ENCODE measurements at regions not wholly inside any gene's neighbourhood (a gene's known extent, or its start where the extent isn't known, plus 50 kb on each side); places are given as distances from the start of the nearest gene placed in this dataset.

DNA sequence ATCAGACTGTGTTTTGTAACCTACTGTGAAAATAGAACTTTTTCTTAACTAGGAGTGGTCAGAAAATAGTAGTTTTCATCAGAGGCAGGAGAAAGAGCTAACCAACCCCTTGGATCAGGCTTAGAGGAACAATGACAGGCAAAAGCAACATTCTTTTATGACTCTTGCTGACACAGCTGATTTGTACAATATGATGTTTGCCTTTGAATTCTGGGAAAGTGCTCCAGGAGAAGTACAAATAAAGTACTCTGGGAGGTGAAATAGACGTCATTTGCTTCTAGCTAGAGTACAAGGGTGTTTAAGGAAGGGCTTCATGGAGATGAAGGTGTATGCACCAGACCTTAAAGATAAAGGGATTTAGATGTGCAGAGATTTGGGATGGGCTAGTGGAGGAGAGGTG lies 75.1 kb upstream of the KIAA1217 start:
- 17% methylated on average over 1 of the region's 1 CpG for WGBS (ENCODE audit: insufficient coverage, insufficient replicate concordance, low lambda C conversion rate, missing lambda C conversion rate)

GRCh38 chr10:24136070-24136469 lies 72.9 kb upstream of the KIAA1217 start:
- Histone ChIP-seq H3K27ac (ENCODE audit: control insufficient read depth, insufficient read depth) (no peak overlapping the region), H3K4me2 (ENCODE audit: control insufficient read depth, insufficient read depth) (no peak overlapping the region), H4K20me1 (ENCODE audit: control insufficient read depth, insufficient read depth) (no peaks in the 10 kb centered on the region), H3K9ac (ENCODE audit: control insufficient read depth, insufficient read depth, low read length) (no peak overlapping the region), H3K27me3 (replicated peaks in 1 of 2; ENCODE audit: control insufficient read depth in 2 of 2, insufficient read depth in 2 of 2, low read length in 1 of 2) (no peaks in the 10 kb centered on the region), H3K36me3 (ENCODE audit: control insufficient read depth in 2 of 2, insufficient read depth in 2 of 2, low read length in 1 of 2) (no peaks in the 10 kb centered on the region), H3K9me3 (replicated peaks; ENCODE audit: control insufficient read depth, insufficient read depth, low read length) (no peaks in the 10 kb centered on the region), H3K4me3 (no peak overlapping the region), H2AFZ (ENCODE audit: control insufficient read depth, low read depth, low read length) (no peak overlapping the region), H3K79me2 (ENCODE audit: control insufficient read depth, insufficient read depth, low read length) (no peaks in the 10 kb centered on the region), H3K4me1 (ENCODE audit: control insufficient read depth, insufficient read depth, low read length) (no peaks in the 10 kb centered on the region)
- DNase-seq (ENCODE audit: low read depth, low spot score) (no peak), FAIRE-seq (no peak), ATAC-seq (no peak)
- POLR2A ChIA-PET: no interaction called here
- intact Hi-C loops (cut with micrococcal nuclease; ENCODE audit: unreplicated experiment) (no loop called here), in situ Hi-C loops (cut with MboI) (no loop called here)
- 30% methylated on average over 4 of the region's 4 CpGs for WGBS (ENCODE audit: insufficient coverage, insufficient replicate concordance, low lambda C conversion rate, missing lambda C conversion rate)
- no TSS peak for BruUV-seq (replicated peaks)
- RAD21 ChIA-PET (ENCODE audit: unreplicated experiment): no interaction called here
- CTCF ChIA-PET: no interaction called here
- SMC1A ChIA-PET (ENCODE audit: uncharacterized antibody, unreplicated experiment): interaction anchor here (0.6 kb wide), 1 partner anchor 392 kb away, joined by 3 read pairs; no protein-coding TSS in a partner anchor
- TF ChIP-seq, protein P1, sequence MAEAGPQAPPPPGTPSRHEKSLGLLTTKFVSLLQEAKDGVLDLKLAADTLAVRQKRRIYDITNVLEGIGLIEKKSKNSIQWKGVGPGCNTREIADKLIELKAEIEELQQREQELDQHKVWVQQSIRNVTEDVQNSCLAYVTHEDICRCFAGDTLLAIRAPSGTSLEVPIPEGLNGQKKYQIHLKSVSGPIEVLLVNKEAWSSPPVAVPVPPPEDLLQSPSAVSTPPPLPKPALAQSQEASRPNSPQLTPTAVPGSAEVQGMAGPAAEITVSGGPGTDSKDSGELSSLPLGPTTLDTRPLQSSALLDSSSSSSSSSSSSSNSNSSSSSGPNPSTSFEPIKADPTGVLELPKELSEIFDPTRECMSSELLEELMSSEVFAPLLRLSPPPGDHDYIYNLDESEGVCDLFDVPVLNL (IDR thresholded peaks at IDR 0.05; ENCODE audit: low read depth, low read length): no peak
- TF ChIP-seq SMAD5 (IDR thresholded peaks at IDR 0.05; ENCODE audit: low read depth) (no peak), IKZF1 (conservative IDR thresholded peaks at IDR 0.05) (no peak), TARDBP (IDR thresholded peaks at IDR 0.05; ENCODE audit: borderline replicate concordance) (no peak), TCF3 (IDR thresholded peaks at IDR 0.05; ENCODE audit: borderline replicate concordance, insufficient read depth, low read depth, low read length) (no peak), SKIL (IDR thresholded peaks at IDR 0.05; ENCODE audit: low read depth, poor library complexity, severe bottlenecking) (no peak), ZBED1 (IDR thresholded peaks at IDR 0.05; ENCODE audit: borderline replicate concordance) (no peak), POLR2AphosphoS5 (IDR thresholded peaks at IDR 0.05; ENCODE audit: low read length) (no peak), MXI1 (IDR thresholded peaks at IDR 0.05; ENCODE audit: low read depth, low read length) (no peak), BACH1 (IDR thresholded peaks at IDR 0.05; ENCODE audit: borderline replicate concordance) (no peak), SP1 (IDR thresholded peaks at IDR 0.05; ENCODE audit: low read depth, low read length) (no peak), TAF1 (IDR thresholded peaks at IDR 0.05; ENCODE audit: borderline replicate concordance, low read depth, low read length) (no peak), YY1 (IDR thresholded peaks at IDR 0.05; ENCODE audit: low read depth, low read length) (no peak), NFXL1 (IDR thresholded peaks at IDR 0.05; ENCODE audit: borderline replicate concordance) (no peak)

More for the DNA sequence above, 75.1 kb upstream of the KIAA1217 start:
- no peak for DNase-seq (ENCODE audit: low read depth, low spot score)
- ChIA-PET POLR2A (no interaction called here), RAD21 (ENCODE audit: unreplicated experiment) (no interaction called here), CTCF (interaction anchor here (0.6 kb wide), 1 partner anchor 60 kb away, joined by 3 read pairs; no protein-coding TSS in a partner anchor), SMC1A (ENCODE audit: uncharacterized antibody, unreplicated experiment) (interaction anchor here (0.6 kb wide), 1 partner anchor 324 kb away, joined by 3 read pairs; no protein-coding TSS in a partner anchor)
- no peak for FAIRE-seq
- Histone ChIP-seq H3K9me3 (replicated peaks; ENCODE audit: control insufficient read depth, insufficient read depth, low read length) (no peaks in the 10 kb centered on the region), H2AFZ (ENCODE audit: control insufficient read depth, low read depth, low read length) (no peak overlapping the region), H3K79me2 (ENCODE audit: control insufficient read depth, insufficient read depth, low read length) (no peaks in the 10 kb centered on the region), H3K27me3 (replicated peaks in 1 of 2; ENCODE audit: control insufficient read depth in 2 of 2, insufficient read depth in 2 of 2, low read length in 1 of 2) (no peaks in the 10 kb centered on the region), H3K27ac (ENCODE audit: control insufficient read depth, insufficient read depth) (no peak overlapping the region), H4K20me1 (ENCODE audit: control insufficient read depth, insufficient read depth) (no peaks in the 10 kb centered on the region), H3K9ac (ENCODE audit: control insufficient read depth, insufficient read depth, low read length) (no peak overlapping the region), H3K36me3 (ENCODE audit: control insufficient read depth in 2 of 2, insufficient read depth in 2 of 2, low read length in 1 of 2) (no peaks in the 10 kb centered on the region), H3K4me3 (no peak overlapping the region), H3K4me2 (ENCODE audit: control insufficient read depth, insufficient read depth) (no peak overlapping the region), H3K4me1 (ENCODE audit: control insufficient read depth, insufficient read depth, low read length) (no peaks in the 10 kb centered on the region)
- no TSS peak for BruUV-seq (replicated peaks)
- TF ChIP-seq MYC (IDR thresholded peaks at IDR 0.05; ENCODE audit: insufficient read depth, insufficient read length, insufficient replicate concordance, low read length, severe bottlenecking) (no peak), STAT1 (conservative IDR thresholded peaks at IDR 0.05) (no peak)
- TF ChIP-seq, protein P2, sequence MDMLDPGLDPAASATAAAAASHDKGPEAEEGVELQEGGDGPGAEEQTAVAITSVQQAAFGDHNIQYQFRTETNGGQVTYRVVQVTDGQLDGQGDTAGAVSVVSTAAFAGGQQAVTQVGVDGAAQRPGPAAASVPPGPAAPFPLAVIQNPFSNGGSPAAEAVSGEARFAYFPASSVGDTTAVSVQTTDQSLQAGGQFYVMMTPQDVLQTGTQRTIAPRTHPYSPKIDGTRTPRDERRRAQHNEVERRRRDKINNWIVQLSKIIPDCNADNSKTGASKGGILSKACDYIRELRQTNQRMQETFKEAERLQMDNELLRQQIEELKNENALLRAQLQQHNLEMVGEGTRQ (IDR thresholded peaks at IDR 0.05; ENCODE audit: borderline replicate concordance, low read depth, low read length): no peak
- in situ Hi-C loops (cut with MboI) (no loop called here), intact Hi-C loops (cut with micrococcal nuclease; ENCODE audit: unreplicated experiment) (no loop called here)
- no peak for ATAC-seq

Data from GM12878 (cell line).